Psoas muscle (tissue), 7 donors: ENCODE measurements at regions not wholly inside any gene's neighbourhood (a gene's known extent, or its start where the extent isn't known, plus 50 kb on each side); places are given as distances from the start of the nearest gene placed in this dataset.
A peak's percentile ranks its signal among the peaks of the same experiment; 100 is the strongest.

Experiments
- ATAC-seq, 4 donors: fragments of 200-7000 bp; cut with Tn5 transposase; one replicate each; pipeline ENCODE4 v1.9.1; 2020; ENCODE audit warnings: moderate library complexity in 3 of 4, mild to moderate bottlenecking in 2 of 4
- DNase-seq, 2 donors: peaks; one replicate each; pipeline ENCODE4 v3.0.0-alpha.2; 2020
- H3K27ac ChIP-seq: fragments of 200-600 bp; one replicate; pipeline ENCODE4 v1.8.0; 2022
- H3K27me3 ChIP-seq, 3 donors: fragments of 200-600 bp in 1 of 3; one replicate each; pipeline versions ENCODE4 v1.6.1 to v1.8.0; 2013 to 2022; ENCODE audit warnings: low read length in 2 of 3, mild to moderate bottlenecking in 2 of 3, moderate library complexity in 1 of 3; ENCODE audit not compliant: insufficient read depth in 3 of 3
- H3K36me3 ChIP-seq, 2 donors: fragments of 200-600 bp in 1 of 2; one replicate each; pipeline versions ENCODE4 v1.6.1 to v1.8.0; 2013 to 2022; ENCODE audit warnings: low read depth in 1 of 2, mild to moderate bottlenecking in 1 of 2, moderate library complexity in 1 of 2; ENCODE audit not compliant: insufficient read depth in 1 of 2
- H3K4me1 ChIP-seq: fragments of 200-600 bp; one replicate; pipeline ENCODE4 v1.8.0; 2022
- H3K4me3 ChIP-seq: fragments of 200-600 bp; one replicate; pipeline ENCODE4 v1.8.0; 2022; ENCODE audit warnings: mild to moderate bottlenecking
- H3K9me3 ChIP-seq: fragments of 200-600 bp; one replicate; pipeline ENCODE4 v1.8.0; 2022
- CTCF ChIP-seq: fragments of 200-600 bp; IDR thresholded peaks from one replicate; pipeline ENCODE4 v1.8.0; 2022; ENCODE audit warnings: antibody characterized with exemption
- WGBS, 3 donors: extraction: QIAGEN DNeasy Blood & Tissue Kit; methylation state at CpG; one replicate each; pipeline versions ENCODE4 v1.1.6 to v1.1.7; 2013; 5-methylcytosine and 5-hydroxymethylcytosine counted together
- intact Hi-C, 2 donors: fragments of 100-400 bp; cut with DNase I; formaldehyde crosslinking; loops; one replicate each; pipeline versions ENCODE4 v1.11.0 to v1.14.2; 2022
- donor health status: healthy with polysubstance abuse.
- donor health status: DM: no; HTN: no; CAD: no; lungs with moderate emphysema.
- donor health status: Bipolar disorder and iron deficiency.
- donor health status: healthy.
- donor health status: DM: yes; HTN: yes; CAD: no.
- donor health status: DM: no; HTN: no; CAD: no.
- donor health status: DM: yes; HTN: yes; CAD: no.

- peak overlapping the region; percentile 38 for H3K27ac ChIP-seq
- WGBS, 3 donors = 50 to 59% (median 55%) methylated on average over 5 of the region's 5 CpGs
- no peak overlapping the region for H3K4me3 ChIP-seq
- TF ChIP-seq CTCF = no peak
- no peak for ATAC-seq
- no peaks in the 10 kb centered on the region for H3K9me3 ChIP-seq
- no peaks in the 10 kb centered on the region for H3K4me1 ChIP-seq
- H3K36me3 ChIP-seq = no peaks in the 10 kb centered on the region
- H3K27me3 ChIP-seq = no peaks in the 10 kb centered on the region
- intact Hi-C loops = no loop called here
- no peak for DNase-seq
Measured at GRCh38 chr7:25625306-25625992, 397.2 kb upstream of the NPVF start.

DNA sequence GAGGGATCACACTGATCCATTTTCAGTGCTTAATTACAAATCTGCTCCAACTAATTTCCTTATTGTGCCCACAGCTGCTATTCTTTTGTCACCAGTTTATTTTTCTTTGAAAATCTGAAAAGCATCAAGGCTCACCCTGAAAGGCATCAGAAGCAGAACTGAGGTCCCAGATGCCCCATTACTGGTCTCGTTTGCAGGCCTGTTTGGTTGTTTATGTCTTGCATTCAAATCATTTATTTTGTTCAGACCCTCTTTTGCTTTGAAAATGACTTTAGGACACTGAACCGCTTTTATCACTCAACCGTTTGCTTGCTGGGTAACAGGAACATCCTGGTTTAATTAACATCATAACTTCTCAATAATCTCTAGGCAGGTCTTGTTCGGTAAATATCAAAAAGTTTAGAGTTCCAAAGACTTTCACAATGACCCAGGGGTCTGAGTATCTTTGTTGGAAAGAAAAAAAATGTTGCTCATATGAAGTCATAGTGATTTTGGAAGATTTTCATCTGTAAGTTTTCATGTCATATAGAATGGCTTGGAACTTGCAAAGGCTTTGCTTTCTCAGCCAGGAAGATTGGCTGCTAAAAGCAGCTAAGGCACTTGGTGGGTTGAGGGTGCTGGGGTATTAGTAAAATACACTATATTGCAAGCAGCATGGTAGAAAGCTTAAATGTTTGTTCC lies 398.3 kb upstream of the NPVF start:
- intact Hi-C loops = no loop called here
- DNase-seq (no peak), ATAC-seq (no peak)
- no peaks in the 10 kb centered on the region for H3K9me3 ChIP-seq
- TF ChIP-seq CTCF = no peak
- no peak overlapping the region for H3K27ac ChIP-seq
- H3K4me3 ChIP-seq = no peak overlapping the region
- no peaks in the 10 kb centered on the region for H3K36me3 ChIP-seq
- H3K27me3 ChIP-seq = no peaks in the 10 kb centered on the region
- no peaks in the 10 kb centered on the region for H3K4me1 ChIP-seq
- WGBS, 3 donors = 72 to 75% (median 74%) methylated on average over 4 of the region's 4 CpGs

DNA sequence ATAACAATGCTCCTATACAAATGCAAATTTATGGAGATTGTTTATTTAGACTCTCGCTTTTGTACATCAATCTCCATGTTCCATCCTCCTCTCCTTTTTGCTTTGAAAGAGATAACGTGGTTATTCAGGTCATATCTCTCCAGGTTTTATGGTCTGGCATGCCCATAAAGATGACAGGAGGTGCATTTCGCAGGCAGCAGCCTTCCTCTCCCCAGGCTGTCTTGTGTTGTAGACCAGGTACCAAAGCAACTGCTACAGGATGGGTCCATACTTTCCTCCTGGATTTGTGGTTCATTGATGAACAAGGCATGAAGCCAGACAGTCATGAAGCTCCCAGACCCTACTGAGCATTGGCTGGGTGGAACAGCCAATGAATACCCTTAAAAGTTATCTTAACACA lies 400.2 kb upstream of the NPVF start:
- intact Hi-C loops = no loop called here
- Histone ChIP-seq H3K36me3 (no peaks in the 10 kb centered on the region), H3K9me3 (no peaks in the 10 kb centered on the region), H3K27ac (no peak overlapping the region), H3K4me1 (no peaks in the 10 kb centered on the region), H3K27me3 (no peaks in the 10 kb centered on the region), H3K4me3 (no peak overlapping the region)
- ATAC-seq (no peak), DNase-seq (no peak)
- TF ChIP-seq CTCF = no peak
- 71 to 94% (median 89%) methylated on average over 3 of the region's 3 CpGs for WGBS, 3 donors

GRCh38 chr7:25632616-25633015 lies 404.3 kb upstream of the NPVF start:
- Histone ChIP-seq H3K9me3 (no peaks in the 10 kb centered on the region), H3K4me3 (no peak overlapping the region), H3K27ac (no peak overlapping the region), H3K36me3 (no peaks in the 10 kb centered on the region), H3K4me1 (no peaks in the 10 kb centered on the region), H3K27me3 (no peaks in the 10 kb centered on the region)
- intact Hi-C loops = no loop called here
- 73 to 78% (median 75%) methylated on average over 5 of the region's 5 CpGs for WGBS, 3 donors
- ATAC-seq (no peak), DNase-seq (no peak)
- no peak for TF ChIP-seq CTCF
